DOHH2 (cell line): ENCODE measurements at regions not wholly inside any gene's neighbourhood (a gene's known extent, or its start where the extent isn't known, plus 50 kb on each side); places are given as distances from the start of the nearest gene placed in this dataset.

Experiments used
- H3F3A ChIP-seq: fragments of 200-600 bp; sonication (generic), shearing (Covaris generic); 2 replicates; pipeline ENCODE4 v1.6.0; 2016; ENCODE audit warnings: antibody characterized with exemption, mild to moderate bottlenecking; ENCODE audit not compliant: control insufficient read depth, insufficient read depth
- H3K27ac ChIP-seq: fragments of 200-600 bp; sonication (generic); 2 replicates; pipeline ENCODE4 v1.5.1; 2014; ENCODE audit warnings: low read depth, mild to moderate bottlenecking, low read length, moderate library complexity
- H3K27me3 ChIP-seq: fragments of 200-600 bp; sonication (generic); 2 replicates; pipeline ENCODE4 v1.6.1; 2014; ENCODE audit warnings: mild to moderate bottlenecking, low read length, mixed read lengths; ENCODE audit not compliant: control insufficient read depth
- H3K36me3 ChIP-seq: fragments of 200-600 bp; sonication (generic); 2 replicates; pipeline ENCODE4 v1.6.1; 2014; ENCODE audit warnings: mild to moderate bottlenecking, low read length, moderate library complexity, mixed read lengths; ENCODE audit not compliant: control insufficient read depth
- H3K4me1 ChIP-seq: fragments of 200-600 bp; sonication (generic); 2 replicates; pipeline ENCODE4 v1.6.1; 2014; ENCODE audit warnings: mild to moderate bottlenecking, low read length, mixed read lengths; ENCODE audit not compliant: control insufficient read depth
- H3K4me2 ChIP-seq: fragments of 200-600 bp; sonication (generic); 2 replicates; pipeline ENCODE4 v1.6.0; 2014; ENCODE audit warnings: mild to moderate bottlenecking, low read length, moderate library complexity
- H3K4me3 ChIP-seq: fragments of 200-600 bp; sonication (generic); 2 replicates; pipeline ENCODE4 v1.5.1; 2014; ENCODE audit warnings: mild to moderate bottlenecking, low read length, mixed read lengths
- H3K79me2 ChIP-seq: fragments of 200-600 bp; sonication (generic); 2 replicates; pipeline ENCODE4 v1.6.1; 2014; ENCODE audit warnings: mild to moderate bottlenecking, low read length, mixed read lengths; ENCODE audit not compliant: control insufficient read depth
- H3K9me2 ChIP-seq: fragments of 200-600 bp; sonication (generic); replicated peaks from 2 replicates; pipeline ENCODE4 v1.6.1; 2014; ENCODE audit warnings: mild to moderate bottlenecking, low read length, mixed read lengths; ENCODE audit not compliant: control insufficient read depth
- H3K9me3 ChIP-seq: fragments of 200-600 bp; sonication (generic); 2 replicates; pipeline ENCODE4 v1.6.1; 2014; ENCODE audit warnings: antibody characterized with exemption, low read length, mixed read lengths; ENCODE audit not compliant: control insufficient read depth, insufficient read depth
- H4K20me1 ChIP-seq: fragments of 200-600 bp; sonication (generic); 2 replicates; pipeline ENCODE4 v1.6.0; 2014; ENCODE audit warnings: low read depth, mild to moderate bottlenecking, antibody characterized with exemption, low read length, moderate library complexity; ENCODE audit not compliant: control insufficient read depth, insufficient read depth
- CTCF ChIP-seq: fragments of 200-600 bp; sonication (generic); IDR thresholded peaks from one replicate; pipeline ENCODE4 v1.5.1; 2014; ENCODE audit warnings: antibody characterized with exemption, mild to moderate bottlenecking, low read depth, low read length; ENCODE audit not compliant: poor library complexity, severe bottlenecking
- EZH2phosphoT487 ChIP-seq: fragments of 200-600 bp; sonication (generic); IDR thresholded peaks from 2 replicates; pipeline ENCODE4 v1.6.1; 2017; ENCODE audit warnings: borderline replicate concordance, mild to moderate bottlenecking, antibody characterized with exemption, low read length, moderate library complexity, mixed read lengths

GRCh38 chr14:40099316-40099715, 667.1 kb upstream of the FBXO33 start:
- Histone ChIP-seq H3K4me3 (no peak overlapping the region), H3K9me3 (no peaks in the 10 kb centered on the region), H3K27me3 (no peaks in the 10 kb centered on the region), H4K20me1 (no peaks in the 10 kb centered on the region), H3K79me2 (no peaks in the 10 kb centered on the region), H3F3A (no peaks in the 10 kb centered on the region), H3K36me3 (no peaks in the 10 kb centered on the region), H3K9me2 (no peaks in the 10 kb centered on the region), H3K4me1 (no peaks in the 10 kb centered on the region), H3K27ac (no peak overlapping the region), H3K4me2 (no peak overlapping the region)
- TF ChIP-seq CTCF (no peak), EZH2phosphoT487 (no peak)

GRCh38 chr14:40098468-40098867, 666.2 kb upstream of the FBXO33 start:
- Histone ChIP-seq H3K27ac (no peak overlapping the region), H3K36me3 (no peaks in the 10 kb centered on the region), H3K9me2 (no peaks in the 10 kb centered on the region), H3K4me2 (no peak overlapping the region), H3K79me2 (no peaks in the 10 kb centered on the region), H3K27me3 (no peaks in the 10 kb centered on the region), H3F3A (no peaks in the 10 kb centered on the region), H3K4me3 (no peak overlapping the region), H4K20me1 (no peaks in the 10 kb centered on the region), H3K9me3 (no peaks in the 10 kb centered on the region), H3K4me1 (no peaks in the 10 kb centered on the region)
- TF ChIP-seq EZH2phosphoT487 (no peak), CTCF (no peak)

GRCh38 chr14:40096968-40097367, 664.7 kb upstream of the FBXO33 start:
- no peaks in the 10 kb centered on the region for H3K36me3 ChIP-seq
- H4K20me1 ChIP-seq, result no peaks in the 10 kb centered on the region
- no peaks in the 10 kb centered on the region for H3K4me1 ChIP-seq
- H3K9me3 ChIP-seq, result no peaks in the 10 kb centered on the region
- no peaks in the 10 kb centered on the region for H3K9me2 ChIP-seq
- no peaks in the 10 kb centered on the region for H3K79me2 ChIP-seq
- no peak overlapping the region for H3K4me2 ChIP-seq
- no peaks in the 10 kb centered on the region for H3K27me3 ChIP-seq
- no peak overlapping the region for H3K27ac ChIP-seq
- no peak overlapping the region for H3K4me3 ChIP-seq
- TF ChIP-seq EZH2phosphoT487, result no peak
- no peak for TF ChIP-seq CTCF
- no peaks in the 10 kb centered on the region for H3F3A ChIP-seq

GRCh38 chr14:40093800-40094199, 661.6 kb upstream of the FBXO33 start:
- TF ChIP-seq CTCF, result no peak
- TF ChIP-seq EZH2phosphoT487, result no peak
- H3K9me3 ChIP-seq, result no peaks in the 10 kb centered on the region
- H3F3A ChIP-seq, result no peaks in the 10 kb centered on the region
- no peak overlapping the region for H3K4me3 ChIP-seq
- H4K20me1 ChIP-seq, result no peaks in the 10 kb centered on the region
- no peaks in the 10 kb centered on the region for H3K4me1 ChIP-seq
- H3K9me2 ChIP-seq, result no peaks in the 10 kb centered on the region
- H3K4me2 ChIP-seq, result no peak overlapping the region
- no peak overlapping the region for H3K27ac ChIP-seq
- H3K79me2 ChIP-seq, result no peaks in the 10 kb centered on the region
- no peaks in the 10 kb centered on the region for H3K27me3 ChIP-seq
- H3K36me3 ChIP-seq, result no peaks in the 10 kb centered on the region
